Breast epithelium (tissue), 4 donors: ENCODE measurements at regions not wholly inside any gene's neighbourhood (a gene's known extent, or its start where the extent isn't known, plus 50 kb on each side); places are given as distances from the start of the nearest gene placed in this dataset.

Experiments used
- DNase-seq, 2 donors: peaks; one replicate each; pipeline ENCODE4 v3.0.0-alpha.2; 2019; ENCODE audit warnings: low spot score in 2 of 2
- H3K27ac ChIP-seq, 2 donors: fragments of 200-600 bp; sonication (generic) in 1 of 2; one replicate each; pipeline ENCODE4 v1.5.1; 2016 to 2019; ENCODE audit warnings: mild to moderate bottlenecking in 1 of 2
- H3K27me3 ChIP-seq, 2 donors: fragments of 200-600 bp; sonication (generic) in 1 of 2; one replicate each; pipeline versions ENCODE4 v1.5.1 to v1.6.0; 2017 to 2019; ENCODE audit warnings: control low read depth in 1 of 2, mild to moderate bottlenecking in 1 of 2
- H3K36me3 ChIP-seq: fragments of 200-600 bp; one replicate; pipeline ENCODE4 v1.5.1; 2019
- H3K4me1 ChIP-seq, 2 donors: fragments of 200-600 bp; sonication (generic); one replicate each; pipeline ENCODE4 v1.5.1; 2016 to 2019; ENCODE audit warnings: control low read depth in 1 of 2
- H3K4me3 ChIP-seq, 3 donors: fragments of 200-600 bp; sonication (generic); 1 replicate in 2 of 3; 2 replicates in 1 of 3; pipeline ENCODE4 v1.5.1; 2016 to 2019; ENCODE audit warnings: mild to moderate bottlenecking in 3 of 3, moderate library complexity in 2 of 3
- H3K9me3 ChIP-seq, 2 donors: fragments of 200-600 bp; sonication (generic) in 1 of 2; one replicate each; pipeline ENCODE4 v1.5.1; 2016 to 2019; ENCODE audit warnings: control low read depth in 1 of 2
- CTCF ChIP-seq, 3 donors: fragments of 450-650 bp; IDR thresholded peaks; one replicate each; pipeline ENCODE4 v1.5.1; 2016 to 2017; ENCODE audit warnings: antibody characterized with exemption in 3 of 3, mild to moderate bottlenecking in 3 of 3, moderate library complexity in 3 of 3
- POLR2A ChIP-seq: fragments of 450-650 bp; IDR thresholded peaks from one replicate; pipeline ENCODE4 v1.6.1; 2016; ENCODE audit warnings: antibody characterized with exemption, mild to moderate bottlenecking, moderate library complexity
- POLR2AphosphoS5 ChIP-seq, 3 donors: sonication (generic); formaldehyde crosslinking; IDR thresholded peaks; one replicate each; pipeline ENCODE4 v1.6.1; 2017; ENCODE audit warnings: antibody characterized with exemption in 3 of 3
- intact Hi-C: fragments of 100-400 bp; cut with DNase I; formaldehyde crosslinking; loops from one replicate; pipeline ENCODE4 v1.15.1; 2023; ENCODE audit warnings: low total_unique reads

DNA sequence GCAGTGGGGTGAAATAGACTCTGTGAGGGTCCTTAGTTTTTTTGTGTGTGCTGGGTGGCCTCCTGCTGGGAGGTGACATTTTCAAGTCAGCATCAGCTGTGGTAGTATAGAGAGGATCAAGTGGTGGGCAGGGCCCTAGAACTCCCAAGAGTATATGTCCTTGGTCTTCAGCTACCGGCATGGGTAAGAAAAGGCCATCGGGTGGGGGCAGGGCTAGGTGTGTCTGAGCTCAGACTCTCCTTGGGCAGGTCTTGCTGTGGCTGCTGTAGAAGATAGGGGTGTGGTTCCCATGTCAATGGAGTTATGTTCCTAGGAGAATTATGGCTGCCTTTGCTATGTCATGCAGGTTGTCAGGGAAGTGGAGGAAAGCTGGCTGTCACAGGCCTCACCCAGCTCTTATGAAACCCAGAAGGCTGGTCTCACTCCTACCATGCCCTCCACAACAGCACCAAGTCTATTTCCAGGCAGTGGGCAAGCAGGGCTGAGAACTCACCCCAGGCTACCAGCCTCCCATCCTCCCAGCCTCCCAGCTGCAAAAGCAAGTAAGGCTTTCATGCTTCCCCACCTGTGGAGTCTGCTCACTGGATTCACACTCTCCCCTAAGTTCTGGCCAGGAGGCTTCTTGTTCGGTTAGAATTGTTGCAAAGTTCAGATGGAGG, 130.6 kb upstream of the SOX1 start:
- Histone ChIP-seq H3K9me3 (peaks cover 0 to 16% of the 10 kb centered on the region in 2 donors), H3K27ac (no peak overlapping the region), H3K4me3 (no peak overlapping the region), H3K4me1 (no peaks in the 10 kb centered on the region), H3K27me3 (peaks cover 0 to 15% of the 10 kb centered on the region in 2 donors), H3K36me3 (no peaks in the 10 kb centered on the region)
- DNase-seq, result no peak
- intact Hi-C loops, result no loop called here
- TF ChIP-seq CTCF (IDR thresholded peaks at IDR 0.05) (no peak), POLR2AphosphoS5 (IDR thresholded peaks at IDR 0.05) (no peak), POLR2A (no peak)

- peaks cover 0 to 15% of the 10 kb centered on the region in 2 donors for H3K27me3 ChIP-seq
- H3K4me3 ChIP-seq, result no peak overlapping the region
- TF ChIP-seq POLR2AphosphoS5 (IDR thresholded peaks at IDR 0.05) (no peak), POLR2A (no peak), CTCF (IDR thresholded peaks at IDR 0.05) (no peak)
- H3K9me3 ChIP-seq, result peaks cover 0 to 2% of the 10 kb centered on the region in 2 donors
- intact Hi-C loops, result no loop called here
- no peak for DNase-seq
- no peaks in the 10 kb centered on the region for H3K4me1 ChIP-seq
- H3K27ac ChIP-seq, result no peak overlapping the region
- H3K36me3 ChIP-seq, result no peaks in the 10 kb centered on the region
Observed at GRCh38 chr13:111937777-111938311, 129.1 kb upstream of the SOX1 start.

DNA sequence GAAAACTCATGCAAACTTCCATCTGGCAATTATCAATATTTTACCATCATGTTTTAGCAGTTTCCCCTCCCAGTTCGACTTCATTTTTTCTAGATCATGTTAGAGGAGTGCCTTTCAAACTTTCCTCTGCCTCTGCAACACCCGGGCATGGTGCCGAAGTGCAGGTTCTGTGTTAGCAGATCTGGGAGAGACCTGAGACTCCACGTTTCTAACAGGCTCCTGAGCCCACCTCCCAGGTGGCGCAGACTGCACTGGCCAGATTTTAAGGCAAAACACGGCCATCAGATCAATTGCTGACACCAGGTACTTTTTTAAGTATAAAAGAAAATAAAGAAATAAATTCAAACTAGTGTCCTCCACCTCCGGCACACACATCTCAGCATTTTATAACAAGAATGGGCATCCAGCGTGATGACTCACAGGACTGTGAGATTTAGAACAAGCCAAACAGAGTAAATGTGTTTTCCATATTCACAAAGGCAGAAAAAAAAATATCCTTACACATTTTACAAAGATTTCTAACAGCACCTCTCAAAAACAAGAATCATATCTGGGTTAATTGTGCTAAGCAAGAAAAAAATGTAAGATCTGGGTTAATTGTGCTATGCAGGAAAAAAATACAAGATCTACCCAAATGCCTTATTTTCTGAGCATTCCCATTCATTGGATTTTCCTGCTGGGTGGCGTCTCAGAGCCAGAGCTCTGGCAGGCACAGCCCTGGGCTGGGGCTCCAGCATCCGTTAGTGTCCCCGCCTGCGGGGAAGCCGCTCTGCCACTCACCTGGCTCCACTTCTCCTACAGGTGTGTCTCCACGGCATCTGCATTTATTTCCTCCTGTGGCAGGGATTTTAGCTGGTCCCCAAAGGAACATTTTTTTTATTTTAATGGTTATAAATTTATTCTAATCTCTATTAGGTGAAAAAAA, 127.9 kb upstream of the SOX1 start:
- no peak for DNase-seq
- no peak overlapping the region for H3K4me3 ChIP-seq
- TF ChIP-seq POLR2AphosphoS5 (IDR thresholded peaks at IDR 0.05) (no peak), POLR2A (no peak), CTCF (IDR thresholded peaks at IDR 0.05) (no peak)
- no peaks in the 10 kb centered on the region for H3K9me3 ChIP-seq
- H3K27ac ChIP-seq, result no peak overlapping the region
- H3K36me3 ChIP-seq, result no peaks in the 10 kb centered on the region
- intact Hi-C loops, result no loop called here
- peaks cover 0 to 15% of the 10 kb centered on the region in 2 donors for H3K27me3 ChIP-seq
- no peaks in the 10 kb centered on the region for H3K4me1 ChIP-seq

GRCh38 chr13:111939666-111940278, 127.2 kb upstream of the SOX1 start:
- TF ChIP-seq CTCF (IDR thresholded peaks at IDR 0.05) (no peak), POLR2A (no peak)
- no peak overlapping the region for H3K4me3 ChIP-seq
- DNase-seq, result no peak
- H3K36me3 ChIP-seq, result no peaks in the 10 kb centered on the region
- peaks cover 0 to 15% of the 10 kb centered on the region in 2 donors for H3K27me3 ChIP-seq
- H3K9me3 ChIP-seq, result no peaks in the 10 kb centered on the region
- H3K27ac ChIP-seq, result no peak overlapping the region
- intact Hi-C loops, result no loop called here
- no peaks in the 10 kb centered on the region for H3K4me1 ChIP-seq
